ENCODE measurements at regions not wholly inside any gene's neighbourhood (a gene's known extent, or its start where the extent isn't known, plus 50 kb on each side); places are given as distances from the start of the nearest gene placed in this dataset.

DNA sequence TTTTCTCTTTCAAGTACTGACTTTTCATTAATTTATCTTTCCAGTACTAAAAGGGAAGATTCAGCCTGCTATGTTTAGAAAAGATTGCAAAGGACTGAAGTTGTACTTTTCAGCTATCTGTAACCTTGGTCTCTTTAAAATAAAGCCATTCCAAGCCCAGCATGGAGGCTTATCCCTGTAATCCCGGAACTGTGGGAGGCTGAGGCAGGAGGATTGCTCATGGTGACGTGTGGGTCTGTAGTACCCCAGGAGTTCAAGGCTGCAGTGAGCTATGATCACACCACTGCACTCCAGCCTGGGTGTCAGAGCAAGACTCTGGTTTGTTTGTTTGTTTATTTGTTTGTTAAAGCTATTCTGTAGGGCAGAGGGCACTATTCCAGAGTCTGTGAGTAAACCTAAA is 50.6 kb upstream of the TMEM170B start:
- Histone ChIP-seq H3K4me3 (replicated peaks; ENCODE audit: low read depth, low read length) (no peak overlapping the region), H3K27me3 (replicated peaks; ENCODE audit: control insufficient read depth, insufficient read depth, low read length) (no peaks in the 10 kb centered on the region), H3K36me3 (ENCODE audit: control insufficient read depth, insufficient read depth, low read length) (no peaks in the 10 kb centered on the region)
- DNase-seq (ENCODE audit: extremely low read depth, insufficient read length) = no peak
- TF ChIP-seq, protein P1, sequence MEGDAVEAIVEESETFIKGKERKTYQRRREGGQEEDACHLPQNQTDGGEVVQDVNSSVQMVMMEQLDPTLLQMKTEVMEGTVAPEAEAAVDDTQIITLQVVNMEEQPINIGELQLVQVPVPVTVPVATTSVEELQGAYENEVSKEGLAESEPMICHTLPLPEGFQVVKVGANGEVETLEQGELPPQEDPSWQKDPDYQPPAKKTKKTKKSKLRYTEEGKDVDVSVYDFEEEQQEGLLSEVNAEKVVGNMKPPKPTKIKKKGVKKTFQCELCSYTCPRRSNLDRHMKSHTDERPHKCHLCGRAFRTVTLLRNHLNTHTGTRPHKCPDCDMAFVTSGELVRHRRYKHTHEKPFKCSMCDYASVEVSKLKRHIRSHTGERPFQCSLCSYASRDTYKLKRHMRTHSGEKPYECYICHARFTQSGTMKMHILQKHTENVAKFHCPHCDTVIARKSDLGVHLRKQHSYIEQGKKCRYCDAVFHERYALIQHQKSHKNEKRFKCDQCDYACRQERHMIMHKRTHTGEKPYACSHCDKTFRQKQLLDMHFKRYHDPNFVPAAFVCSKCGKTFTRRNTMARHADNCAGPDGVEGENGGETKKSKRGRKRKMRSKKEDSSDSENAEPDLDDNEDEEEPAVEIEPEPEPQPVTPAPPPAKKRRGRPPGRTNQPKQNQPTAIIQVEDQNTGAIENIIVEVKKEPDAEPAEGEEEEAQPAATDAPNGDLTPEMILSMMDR (IDR thresholded peaks at IDR 0.05; ENCODE audit: insufficient read depth, low read length, poor library complexity, severe bottlenecking) = no peak

DNA sequence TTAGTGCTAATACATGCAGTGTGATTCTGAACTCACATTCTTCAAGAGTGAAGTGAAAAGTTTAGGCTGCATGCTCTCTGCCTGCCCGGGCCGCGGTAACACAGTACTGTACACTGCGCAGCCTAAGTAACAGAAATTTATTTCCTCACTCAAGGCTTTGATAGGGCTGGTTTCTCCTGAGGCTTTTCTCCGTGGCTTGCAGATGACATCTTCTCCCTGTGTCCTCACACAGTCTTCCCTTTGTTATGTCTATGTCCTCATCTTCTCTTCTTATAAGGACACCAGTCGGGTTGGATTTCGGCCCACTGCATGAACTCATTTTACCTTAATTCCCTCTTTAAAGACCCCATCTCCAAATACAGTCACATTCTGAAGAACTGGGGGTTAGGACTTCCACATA is 51.1 kb upstream of the TMEM170B start:
- Histone ChIP-seq H3K4me3 (replicated peaks; ENCODE audit: low read depth, low read length) (no peak overlapping the region), H3K36me3 (ENCODE audit: control insufficient read depth, insufficient read depth, low read length) (no peaks in the 10 kb centered on the region), H3K27me3 (replicated peaks; ENCODE audit: control insufficient read depth, insufficient read depth, low read length) (no peaks in the 10 kb centered on the region)
- TF ChIP-seq, protein P1 (IDR thresholded peaks at IDR 0.05; ENCODE audit: insufficient read depth, low read length, poor library complexity, severe bottlenecking) = no peak
- no peak for DNase-seq (ENCODE audit: extremely low read depth, insufficient read length)

- H3K27me3 ChIP-seq (replicated peaks; ENCODE audit: control insufficient read depth, insufficient read depth, low read length) = no peaks in the 10 kb centered on the region
- no peak overlapping the region for H3K4me3 ChIP-seq (replicated peaks; ENCODE audit: low read depth, low read length)
- TF ChIP-seq, protein P1 (IDR thresholded peaks at IDR 0.05; ENCODE audit: insufficient read depth, low read length, poor library complexity, severe bottlenecking) = no peak
- no peak for DNase-seq (ENCODE audit: extremely low read depth, insufficient read length)
- H3K36me3 ChIP-seq (ENCODE audit: control insufficient read depth, insufficient read depth, low read length) = no peaks in the 10 kb centered on the region
Measured at GRCh38 chr6:11486051-11486450, 51.5 kb upstream of the TMEM170B start.

- Histone ChIP-seq H3K36me3 (ENCODE audit: control insufficient read depth, insufficient read depth, low read length) (no peaks in the 10 kb centered on the region), H3K27me3 (replicated peaks; ENCODE audit: control insufficient read depth, insufficient read depth, low read length) (no peaks in the 10 kb centered on the region), H3K4me3 (replicated peaks; ENCODE audit: low read depth, low read length) (no peak overlapping the region)
- TF ChIP-seq, protein P1 (IDR thresholded peaks at IDR 0.05; ENCODE audit: insufficient read depth, low read length, poor library complexity, severe bottlenecking) = no peak
- no peak for DNase-seq (ENCODE audit: extremely low read depth, insufficient read length)
Measured at GRCh38 chr6:11485271-11485670, 52.3 kb upstream of the TMEM170B start.

- Histone ChIP-seq H3K36me3 (ENCODE audit: control insufficient read depth, insufficient read depth, low read length) (no peaks in the 10 kb centered on the region), H3K4me3 (replicated peaks; ENCODE audit: low read depth, low read length) (no peak overlapping the region), H3K27me3 (replicated peaks; ENCODE audit: control insufficient read depth, insufficient read depth, low read length) (no peaks in the 10 kb centered on the region)
- no peak for DNase-seq (ENCODE audit: extremely low read depth, insufficient read length)
- TF ChIP-seq, protein P1 (IDR thresholded peaks at IDR 0.05; ENCODE audit: insufficient read depth, low read length, poor library complexity, severe bottlenecking) = no peak
Measured at GRCh38 chr6:11484441-11484840, 53.1 kb upstream of the TMEM170B start.

DNA sequence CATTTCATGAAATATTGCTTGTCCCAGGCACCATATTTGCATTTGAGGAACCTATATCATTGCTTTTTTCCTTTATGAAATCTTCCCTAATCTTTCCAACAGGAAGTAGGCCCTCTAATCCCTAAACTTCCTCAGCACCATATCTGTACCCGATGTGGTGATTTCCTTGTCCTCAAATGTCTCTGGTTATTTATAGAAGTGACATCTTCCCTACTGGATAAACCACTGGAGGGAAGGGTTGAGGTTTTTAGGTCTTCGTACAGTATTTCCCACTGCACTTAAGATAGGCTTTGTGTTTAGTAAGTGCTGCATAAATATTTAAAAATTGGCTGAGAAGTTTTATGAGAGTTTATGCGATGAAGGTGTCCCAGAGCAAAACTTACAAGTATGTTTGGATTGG is 54.9 kb upstream of the TMEM170B start:
- TF ChIP-seq, protein P1 (IDR thresholded peaks at IDR 0.05; ENCODE audit: insufficient read depth, low read length, poor library complexity, severe bottlenecking) = no peak
- H3K27me3 ChIP-seq (replicated peaks; ENCODE audit: control insufficient read depth, insufficient read depth, low read length) = no peaks in the 10 kb centered on the region
- H3K36me3 ChIP-seq (ENCODE audit: control insufficient read depth, insufficient read depth, low read length) = no peaks in the 10 kb centered on the region
- no peak for DNase-seq (ENCODE audit: extremely low read depth, insufficient read length)
- no peak overlapping the region for H3K4me3 ChIP-seq (replicated peaks; ENCODE audit: low read depth, low read length)
